ENCODE measurements at regions not wholly inside any gene's neighbourhood (a gene's known extent, or its start where the extent isn't known, plus 50 kb on each side); places are given as distances from the start of the nearest gene placed in this dataset.
"Not testable (repeated sequence)": the region's sequence is repeated elsewhere in the genome, so short reads cannot be mapped to it uniquely, and the experiment has no call there.

GRCh38 chr4:7141151-7141834 is 51.0 kb upstream of the SORCS2 start:
- DNase-seq: no peak

GRCh38 chr4:7140692-7141069 is 51.7 kb upstream of the SORCS2 start:
- no peak for DNase-seq

GRCh38 chr4:7140062-7140691 is 52.2 kb upstream of the SORCS2 start:
- DNase-seq: no peak

DNA sequence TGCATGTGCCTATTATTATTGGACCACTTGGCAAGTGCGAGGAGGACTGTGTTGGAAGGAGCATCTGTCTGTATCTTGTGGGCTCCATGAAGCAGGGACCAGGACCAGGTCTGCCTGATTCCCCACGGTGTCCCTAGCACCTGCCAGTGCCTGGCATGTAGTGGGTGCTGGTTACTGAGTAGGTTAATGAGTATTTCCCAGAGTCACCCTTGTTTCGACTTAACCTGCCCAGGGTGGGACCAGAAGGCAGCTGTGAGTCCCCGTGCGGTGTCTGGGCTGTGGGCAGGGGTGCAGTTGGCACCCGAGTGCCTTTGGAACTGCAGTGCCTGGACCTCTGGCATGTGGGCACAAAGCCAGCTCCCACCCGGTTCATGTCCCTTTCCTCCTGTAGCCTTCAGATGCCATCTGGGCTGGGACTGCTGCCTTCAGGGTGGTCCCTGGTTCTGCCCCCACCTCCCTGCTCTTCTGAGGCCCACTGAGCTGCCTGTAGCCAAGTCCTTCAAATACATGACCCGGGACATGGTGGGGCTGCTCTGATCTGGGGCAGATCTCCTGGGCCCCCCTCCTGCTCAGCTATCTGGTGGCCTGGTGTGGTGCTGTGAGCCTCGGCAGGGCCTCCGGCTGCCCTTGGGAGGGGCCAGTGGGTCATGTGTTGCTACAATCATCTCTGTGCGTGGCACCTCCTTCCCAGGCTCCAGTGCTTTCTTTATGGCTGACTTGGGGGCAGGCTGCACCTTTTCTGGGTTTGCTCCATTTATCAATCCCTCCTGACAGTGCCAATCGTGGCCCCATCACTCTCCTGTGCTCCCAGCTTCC is 53.0 kb upstream of the SORCS2 start:
- no peak for DNase-seq

DNA sequence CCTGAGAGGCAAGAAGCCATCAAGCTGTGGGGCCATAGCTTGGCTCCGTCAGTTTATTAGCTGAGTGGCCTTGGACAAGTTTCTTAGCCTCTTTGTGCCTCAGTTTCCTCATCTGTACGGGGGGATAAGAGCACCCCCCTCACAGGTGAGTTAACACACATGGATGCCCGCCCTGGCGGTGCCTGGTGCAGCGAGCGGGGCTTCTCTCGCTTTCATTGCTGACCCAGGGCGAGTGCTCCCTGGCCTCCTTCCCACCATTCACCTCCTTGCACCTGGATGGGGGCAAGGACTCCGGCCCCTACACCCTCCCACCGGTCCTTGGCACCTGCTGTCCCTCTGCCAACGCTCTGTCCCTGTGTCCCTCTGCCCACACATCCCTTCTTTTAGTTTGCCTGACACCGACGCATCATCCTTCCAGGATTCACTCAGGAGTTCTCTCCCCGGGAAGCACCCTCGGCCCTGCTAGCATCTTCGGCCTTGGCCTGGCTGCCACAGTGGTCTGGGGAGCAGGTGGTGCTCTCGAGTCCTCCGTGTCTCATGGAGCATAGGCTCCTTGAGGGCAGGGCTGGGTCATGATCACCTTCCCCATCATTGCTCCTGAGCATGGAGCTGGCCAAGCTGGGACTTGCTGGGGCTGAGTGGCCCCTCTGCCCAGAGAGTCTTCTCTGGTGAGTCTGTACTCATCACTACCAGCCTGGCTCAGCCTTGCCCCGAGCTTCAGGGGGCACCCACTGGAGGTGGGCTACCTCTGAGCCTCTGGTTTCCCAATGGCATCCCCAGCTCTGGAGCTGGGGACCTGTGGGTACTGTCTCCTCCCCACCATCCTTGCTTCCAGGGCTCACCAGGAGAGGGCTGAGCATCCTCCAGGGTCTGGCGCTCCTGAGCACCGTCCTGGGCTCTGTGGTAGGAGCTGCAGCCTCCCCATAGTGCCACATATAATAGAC is 53.8 kb upstream of the SORCS2 start:
- no peak for DNase-seq

- no peak for DNase-seq
Measured at GRCh38 chr4:7137326-7138200, 54.8 kb upstream of the SORCS2 start.

- no peak for DNase-seq
Measured at GRCh38 chr4:7136351-7136750, 56.0 kb upstream of the SORCS2 start.

DNA sequence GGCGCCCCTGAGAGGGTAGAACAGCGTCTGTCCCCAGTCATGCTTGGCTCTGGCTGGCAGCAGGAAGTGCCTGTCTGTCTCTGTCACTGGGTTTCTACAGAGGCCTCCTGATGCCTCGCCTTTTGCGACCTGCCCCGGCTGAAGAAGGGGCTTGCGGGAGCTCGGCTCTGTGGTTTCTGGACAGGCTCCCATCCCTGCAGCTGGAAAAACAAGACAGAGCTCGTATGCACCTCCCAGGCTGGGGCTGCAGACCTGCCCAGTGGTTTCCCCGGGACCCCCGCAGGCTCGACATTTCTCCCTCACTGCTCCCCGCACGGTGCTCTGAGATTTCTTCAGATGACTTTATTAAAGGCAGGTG is 57.0 kb upstream of the SORCS2 start:
- no peak for DNase-seq

- no peak for DNase-seq
Measured at GRCh38 chr4:7134737-7135388, 57.5 kb upstream of the SORCS2 start.

- DNase-seq: not testable (repeated sequence)
Measured at GRCh38 chr4:7133818-7134650, 58.3 kb upstream of the SORCS2 start.

GRCh38 chr4:7132730-7133582 is 59.4 kb upstream of the SORCS2 start:
- no peak for DNase-seq

DNA sequence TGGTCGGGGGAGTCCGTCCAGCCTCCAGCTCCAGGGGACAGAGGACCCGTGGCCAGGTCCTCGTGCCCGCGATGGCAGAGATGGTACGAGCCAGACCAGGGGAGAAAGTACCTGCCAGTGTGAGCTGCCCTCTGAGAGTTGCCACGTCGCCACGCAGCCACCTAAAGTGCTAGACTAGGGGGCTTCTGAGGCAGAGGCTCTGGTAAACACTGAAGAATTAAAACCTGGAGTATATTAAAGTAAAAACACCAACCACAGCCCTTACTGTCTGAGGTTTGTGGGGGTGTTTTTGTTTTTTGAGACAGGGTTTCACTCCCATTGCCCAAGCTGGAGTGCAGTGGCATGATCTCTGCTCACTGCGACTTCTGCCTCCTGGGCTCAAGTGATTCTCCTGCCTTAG is 60.1 kb upstream of the SORCS2 start:
- DNase-seq: no peak

- no peak for DNase-seq
Measured at GRCh38 chr4:7131498-7132031, 60.8 kb upstream of the SORCS2 start.

DNA sequence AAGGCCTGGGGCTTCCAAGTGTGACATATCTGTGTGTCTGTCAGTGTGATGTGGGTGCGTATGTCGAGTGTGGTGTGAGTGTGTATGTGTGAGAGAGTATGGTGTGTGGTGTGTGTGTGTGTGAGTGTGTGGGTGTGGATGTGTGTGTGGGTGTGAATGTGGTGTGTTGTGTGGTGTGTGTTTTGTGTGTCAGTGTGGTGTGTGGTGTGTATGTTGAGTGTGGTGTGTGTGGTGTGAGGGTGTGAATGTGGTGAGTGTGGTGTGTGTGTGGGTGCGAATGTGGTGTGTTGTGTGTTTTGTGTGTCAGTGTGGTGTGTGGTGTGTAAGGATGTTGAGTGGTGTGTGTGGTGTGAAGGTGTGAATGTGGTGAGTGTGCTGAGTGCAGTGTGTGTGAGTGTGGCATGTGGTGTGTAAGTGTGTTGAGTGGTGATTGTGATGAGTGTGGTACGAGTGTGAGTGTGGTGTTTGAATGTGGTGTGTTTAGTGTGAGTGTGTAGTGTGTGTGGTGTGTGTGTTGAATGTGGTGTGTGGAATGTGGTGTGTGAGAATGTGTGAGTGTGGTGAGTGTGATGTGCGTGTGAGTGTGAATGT is 61.6 kb upstream of the SORCS2 start:
- no peak for DNase-seq

GRCh38 chr4:7129871-7130620 is 62.2 kb upstream of the GRPEL1 start:
- no peak for DNase-seq

DNA sequence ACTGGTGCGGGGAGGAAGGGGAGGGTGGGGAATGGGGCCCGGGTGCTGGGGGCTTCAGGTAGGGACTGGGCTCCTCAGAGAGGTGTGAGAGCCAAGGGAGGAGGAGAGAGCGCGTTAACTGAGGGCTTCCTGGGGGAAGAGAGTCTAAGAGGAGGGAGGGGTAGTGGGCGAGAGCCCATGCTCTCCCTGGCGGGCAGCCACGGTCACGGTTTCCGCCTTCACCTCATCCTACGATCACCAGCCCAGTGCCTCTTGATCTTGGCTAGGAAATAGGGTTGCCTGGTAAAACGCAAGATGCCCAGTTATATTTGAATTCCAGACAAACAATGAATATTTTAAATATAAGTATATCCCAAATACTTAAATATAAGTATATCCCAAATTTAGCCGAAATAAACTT is 60.8 kb upstream of the GRPEL1 start:
- DNase-seq: no peak

DNA sequence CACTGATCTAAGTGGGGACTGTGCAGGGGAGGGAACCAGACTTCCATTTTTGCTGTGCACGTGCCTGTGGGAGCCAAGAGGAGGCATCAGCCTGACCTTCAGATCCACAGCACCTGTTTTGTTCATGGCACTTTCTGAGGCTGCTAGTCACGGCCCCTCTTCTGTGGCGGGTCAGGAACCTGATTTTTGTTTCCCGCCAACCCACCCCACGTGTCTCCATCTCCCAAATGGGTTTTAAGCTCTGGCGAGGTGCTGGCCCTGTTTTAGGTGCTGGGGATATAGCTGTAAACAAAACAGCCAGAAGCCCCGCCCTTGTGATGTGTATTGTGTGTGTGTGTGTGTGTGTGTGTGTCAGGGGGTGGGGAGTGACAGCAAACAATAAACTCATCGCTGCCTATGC is 60.4 kb upstream of the GRPEL1 start:
- no peak for DNase-seq

- DNase-seq: no peak
Measured at GRCh38 chr4:7127576-7127975, 59.7 kb upstream of the GRPEL1 start.

Measured in NCI-H2171 treated with DMSO at 0.1 percent for 48 hours (cell line).